ENCODE measurements at regions not wholly inside any gene's neighbourhood (a gene's known extent, or its start where the extent isn't known, plus 50 kb on each side); places are given as distances from the start of the nearest gene placed in this dataset.

- Histone ChIP-seq H3K9me3 (ENCODE audit: control insufficient read depth in 1 of 2, insufficient read depth in 1 of 2, low read depth in 1 of 2, low read length in 2 of 2) (peaks cover 0 to 8% of the 10 kb centered on the region in 2 experiments; a peak in 2 of 4 replicates), H3K79me2 (ENCODE audit: insufficient read depth, low read length) (no peaks in the 10 kb centered on the region), H2AFZ (ENCODE audit: low read depth, low read length, poor library complexity, severe bottlenecking) (no peak overlapping the region), H3K9me2 (ENCODE audit: insufficient read depth) (no peaks in the 10 kb centered on the region), H4K20me1 (ENCODE audit: insufficient read depth) (no peaks in the 10 kb centered on the region), H3K27ac (ENCODE audit: low read depth, low read length) (no peak overlapping the region), H3K27me3 (ENCODE audit: insufficient read depth, low read length) (no peaks in the 10 kb centered on the region), H3K4me3 (replicated peaks in 1 of 2; ENCODE audit: low read depth in 1 of 2, low read length in 2 of 2) (no peak overlapping the region), H3K4me2 (ENCODE audit: low read length) (no peak overlapping the region), H3K9ac (ENCODE audit: low read length) (no peak overlapping the region), H3K4me1 (ENCODE audit: control insufficient read depth in 1 of 2, insufficient read depth in 2 of 2, low read length in 2 of 2) (no peaks in the 10 kb centered on the region), H3K36me3 (ENCODE audit: control insufficient read depth in 1 of 2, insufficient read depth in 2 of 2, low read length in 2 of 2) (no peaks in the 10 kb centered on the region)
- RAD21 ChIA-PET (ENCODE audit: low non-redundant PET in 1 of 2, low total read pairs in 2 of 2, uncharacterized antibody in 2 of 2, unreplicated experiment in 2 of 2): no interaction called here
- CTCF ChIA-PET: no interaction called here
- DNase-seq (ENCODE audit: low read depth, low spot score) (no peak), ATAC-seq (no peak)
- POLR2A ChIA-PET: no interaction called here
- no peak for TF ChIP-seq CEBPB (IDR thresholded peaks at IDR 0.05; ENCODE audit: low read depth)
- TF ChIP-seq ZFX (IDR thresholded peaks at IDR 0.05): no peak
- no peak for TF ChIP-seq JUND (IDR thresholded peaks at IDR 0.05)
- TF ChIP-seq ZBTB33 (IDR thresholded peaks at IDR 0.05; ENCODE audit: extremely low read depth, insufficient replicate concordance, low read length): no peak
- TF ChIP-seq POLR2A (IDR thresholded peaks at IDR 0.05; ENCODE audit: borderline replicate concordance, extremely low read depth, insufficient read depth, insufficient read length): no peak
- no peak for TF ChIP-seq ATF3 (IDR thresholded peaks at IDR 0.05)
- no peak for TF ChIP-seq EGR1 (IDR thresholded peaks at IDR 0.05; ENCODE audit: low read depth)
- TF ChIP-seq EZH2phosphoT487 (IDR thresholded peaks at IDR 0.05; ENCODE audit: borderline replicate concordance): no peak
- TF ChIP-seq RAD21 (IDR thresholded peaks at IDR 0.05; ENCODE audit: low read depth): no peak
- TF ChIP-seq REST (IDR thresholded peaks at IDR 0.05; ENCODE audit: low read depth): no peak
- no peak for TF ChIP-seq ELF1 (IDR thresholded peaks at IDR 0.05; ENCODE audit: borderline replicate concordance, low read depth)
- TF ChIP-seq CBX3 (IDR thresholded peaks at IDR 0.05; ENCODE audit: low read depth): no peak
- no peak for TF ChIP-seq EZH2 (IDR thresholded peaks at IDR 0.05)
- TF ChIP-seq SRF (IDR thresholded peaks at IDR 0.05; ENCODE audit: low read depth): no peak
- intact Hi-C loops (cut with micrococcal nuclease): loop anchor here (2.0 kb wide), 1 partner anchor 27 kb away; no protein-coding TSS in a partner anchor
- BruUV-seq (replicated peaks): no TSS peak
Observed at GRCh38 chr7:9889554-9889953, 1084.1 kb upstream of the PHF14 start.
